ENCODE measurements at regions not wholly inside any gene's neighbourhood (a gene's known extent, or its start where the extent isn't known, plus 50 kb on each side); places are given as distances from the start of the nearest gene placed in this dataset.

DNA sequence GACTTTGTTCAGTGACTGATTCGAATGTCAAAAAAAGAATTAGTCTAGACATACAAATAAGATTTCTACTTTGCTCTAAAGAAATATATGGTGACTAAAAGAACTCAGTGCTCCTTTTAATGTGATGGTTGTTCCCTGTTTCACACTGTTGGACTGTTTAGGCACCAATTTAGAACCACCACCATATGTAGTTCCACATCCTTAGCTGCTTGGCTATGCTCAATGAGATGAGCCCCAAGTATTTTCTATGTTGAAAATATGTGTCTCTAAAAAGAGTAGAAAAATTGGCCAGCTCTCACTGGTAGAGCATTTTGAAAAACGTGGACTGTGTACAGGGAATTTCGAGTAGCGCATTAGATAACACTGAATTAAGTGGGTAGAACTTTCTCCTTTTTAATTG is 167.3 kb downstream of the GOLIM4 start:
- no peak for TF ChIP-seq YY1 (IDR thresholded peaks at IDR 0.05; ENCODE audit: insufficient read depth, insufficient read length)
- TF ChIP-seq ZNF274 (IDR thresholded peaks at IDR 0.05; ENCODE audit: low read depth, low read length) = no peak
- no peak for TF ChIP-seq SUZ12 (IDR thresholded peaks at IDR 0.05; ENCODE audit: extremely low read depth, insufficient read depth, insufficient read length)

Data from NT2/D1 (cell line).